GM18861 (cell line): ENCODE measurements at regions not wholly inside any gene's neighbourhood (a gene's known extent, or its start where the extent isn't known, plus 50 kb on each side); places are given as distances from the start of the nearest gene placed in this dataset.

Experiments used
- ATAC-seq: cut with Tn5 transposase; IDR thresholded peaks from one replicate; pipeline ENCODE4 v1.9.1; 2021; ENCODE audit not compliant: unreplicated experiment

DNA sequence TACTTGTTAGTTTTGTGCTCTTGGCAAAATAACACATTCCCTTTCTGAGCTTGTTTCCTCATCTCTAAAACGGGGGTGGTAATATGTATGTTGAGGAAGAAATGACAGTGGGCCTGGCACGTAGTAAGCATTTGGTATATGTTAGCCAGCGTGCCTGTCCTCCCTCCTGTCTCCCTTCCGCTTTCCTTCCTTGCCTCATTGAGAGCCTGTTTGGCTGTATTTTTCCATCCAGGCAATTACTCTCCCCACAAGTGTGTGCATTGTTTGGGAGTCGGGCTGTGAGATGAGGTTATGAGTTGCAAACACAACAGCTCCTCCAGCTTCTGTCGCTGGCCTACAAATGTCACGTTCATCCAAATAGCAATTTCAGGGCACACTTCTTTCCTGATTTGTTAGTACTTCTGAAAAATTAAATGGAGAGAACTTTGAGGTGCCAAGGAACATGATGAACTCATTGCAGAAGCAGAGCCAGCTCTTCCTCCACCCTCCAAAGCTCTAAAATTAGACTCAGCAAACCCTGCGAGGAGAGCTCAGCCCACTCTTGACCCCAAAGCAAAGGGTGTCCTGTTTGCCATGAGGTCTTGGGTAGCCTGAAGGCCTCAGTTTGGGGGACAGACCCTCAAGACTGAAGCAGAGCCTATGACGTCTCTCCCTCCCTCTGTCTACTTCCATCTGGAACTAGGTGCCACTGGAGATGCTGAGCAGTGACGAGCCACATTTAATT, 50.7 kb upstream of the TOX2 start:
- ATAC-seq: no peak

DNA sequence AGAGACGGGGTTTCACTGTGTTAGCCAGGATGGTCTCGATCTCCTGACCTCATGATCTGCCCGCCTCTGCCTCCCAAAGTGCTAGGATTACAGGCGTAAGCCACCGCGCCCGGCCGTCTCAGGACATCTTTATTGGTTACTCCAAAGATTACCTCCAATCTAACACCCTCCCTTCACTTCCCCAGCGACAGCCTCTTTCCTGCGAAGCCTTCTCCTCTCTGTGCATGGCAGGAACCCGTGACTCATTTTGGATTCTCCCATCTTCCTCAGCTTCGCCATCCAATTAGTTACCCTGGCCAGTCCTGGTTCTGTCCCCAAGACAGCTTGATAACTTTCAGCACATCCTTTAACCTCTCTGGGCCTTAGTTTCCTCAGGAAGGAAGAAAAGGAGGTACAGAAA, 51.3 kb upstream of the TOX2 start:
- no peak for ATAC-seq

DNA sequence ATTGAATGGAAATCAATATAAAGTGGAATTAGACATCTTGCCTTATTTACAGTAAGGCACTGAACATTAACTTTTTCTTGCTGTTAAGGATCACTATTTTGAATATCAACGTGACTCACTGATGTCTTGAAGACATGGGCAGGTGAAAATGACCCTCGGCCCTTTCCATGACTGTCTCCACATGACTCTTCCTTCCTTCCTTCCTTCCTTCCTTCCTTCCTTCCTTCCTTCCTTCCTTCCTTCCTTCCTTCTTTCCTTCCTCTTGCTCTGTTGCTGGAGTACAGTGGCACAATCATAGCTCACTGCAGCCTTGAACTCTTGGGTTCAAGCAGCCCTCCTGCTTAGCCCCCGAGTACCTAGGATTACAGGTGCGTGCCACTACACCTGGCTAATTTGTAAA, 52.2 kb upstream of the TOX2 start:
- no peak for ATAC-seq

DNA sequence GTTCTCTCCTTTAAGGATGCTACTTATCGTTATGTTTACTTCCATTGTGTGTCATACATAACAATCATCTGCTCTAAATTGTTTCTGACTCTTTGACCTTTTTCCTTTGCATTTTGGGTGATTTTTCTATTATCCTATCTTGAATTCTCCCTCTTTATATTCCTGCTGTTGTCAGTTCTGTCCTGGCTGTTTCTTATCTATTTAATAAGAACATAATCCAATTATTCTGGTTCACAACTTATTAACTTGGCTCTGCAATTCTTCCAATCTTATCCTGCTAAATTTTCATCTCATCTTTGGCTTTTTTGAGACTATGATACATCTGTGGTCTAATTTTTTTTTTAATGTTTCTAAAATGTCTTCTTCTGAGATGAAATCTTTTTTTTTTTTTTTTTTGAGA, 54.7 kb upstream of the TOX2 start:
- no peak for ATAC-seq

DNA sequence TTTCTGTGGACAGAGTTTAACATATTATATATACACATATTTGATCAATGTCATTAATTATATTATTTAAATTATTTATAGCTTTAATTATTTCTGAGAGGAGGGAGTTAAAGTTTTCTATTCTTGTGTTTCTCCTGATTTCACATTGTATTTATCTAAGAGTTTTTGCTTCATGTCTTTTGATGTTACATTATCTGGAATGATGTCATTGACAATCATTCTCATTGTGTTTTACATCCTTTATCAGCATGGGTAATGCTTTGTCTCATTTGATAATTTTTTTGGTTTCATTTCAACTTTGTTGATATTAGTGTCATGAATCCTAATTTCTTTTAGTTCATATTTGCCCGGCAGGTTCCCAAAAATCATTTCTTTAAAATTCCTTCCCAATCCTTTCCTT, 56.7 kb upstream of the TOX2 start:
- no peak for ATAC-seq

DNA sequence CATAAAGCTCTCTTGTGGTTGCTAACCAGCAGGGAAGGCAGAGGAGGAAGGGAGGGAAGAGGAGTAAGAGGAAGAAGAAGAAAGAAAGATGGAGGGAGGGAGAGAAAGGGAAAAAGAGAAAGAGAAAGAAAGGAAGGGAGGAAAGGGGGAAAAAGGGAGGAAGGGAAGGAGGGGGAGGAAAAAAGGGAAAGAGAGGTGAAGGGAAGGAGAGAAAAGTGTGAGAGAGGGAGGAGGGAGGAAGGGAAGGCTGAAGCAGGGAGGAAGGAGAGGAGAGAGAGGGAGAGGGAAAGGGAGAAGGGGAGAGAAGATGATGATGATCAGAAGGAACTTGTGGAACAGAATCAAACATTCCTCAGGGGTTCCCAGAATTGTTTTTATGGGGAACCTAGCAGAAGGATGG, 57.5 kb upstream of the TOX2 start:
- ATAC-seq: no peak

DNA sequence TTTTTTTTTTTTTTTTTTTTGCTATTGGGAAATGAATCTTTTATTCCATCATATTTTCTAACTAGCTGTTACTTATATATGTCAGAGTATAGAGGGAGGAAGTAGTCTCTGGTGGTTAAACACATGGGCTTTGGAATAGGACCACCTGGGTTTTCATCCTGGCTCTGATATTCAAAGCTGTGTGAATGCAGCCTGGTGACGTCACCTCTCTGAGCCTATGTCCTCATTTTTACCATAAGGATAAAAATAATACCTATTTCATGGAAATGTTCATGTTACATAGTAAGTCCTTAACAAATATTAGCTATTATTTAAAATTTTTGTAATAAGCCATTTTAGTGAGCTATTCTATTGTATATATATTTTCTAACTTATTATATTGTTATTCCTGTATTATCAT, 58.8 kb upstream of the TOX2 start:
- ATAC-seq: no peak

DNA sequence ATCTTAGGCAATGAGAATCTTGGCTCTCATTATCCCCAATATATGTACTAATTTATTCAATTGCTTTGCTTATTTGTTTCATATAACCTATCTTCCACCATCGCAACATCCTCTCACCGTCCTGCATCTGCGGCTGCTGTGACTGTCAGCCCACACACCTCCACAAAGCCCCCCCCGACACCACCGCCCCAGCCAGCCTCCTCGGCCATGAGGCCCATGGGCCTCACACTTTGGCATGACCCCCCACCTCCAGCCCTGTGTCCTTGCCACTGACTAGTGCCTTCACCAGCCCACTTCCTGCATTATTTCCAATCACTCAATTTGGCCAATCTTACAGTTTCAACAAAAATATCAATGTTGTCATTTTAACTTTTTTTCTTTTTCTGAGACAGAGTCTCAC, 60.7 kb upstream of the TOX2 start:
- no peak for ATAC-seq

DNA sequence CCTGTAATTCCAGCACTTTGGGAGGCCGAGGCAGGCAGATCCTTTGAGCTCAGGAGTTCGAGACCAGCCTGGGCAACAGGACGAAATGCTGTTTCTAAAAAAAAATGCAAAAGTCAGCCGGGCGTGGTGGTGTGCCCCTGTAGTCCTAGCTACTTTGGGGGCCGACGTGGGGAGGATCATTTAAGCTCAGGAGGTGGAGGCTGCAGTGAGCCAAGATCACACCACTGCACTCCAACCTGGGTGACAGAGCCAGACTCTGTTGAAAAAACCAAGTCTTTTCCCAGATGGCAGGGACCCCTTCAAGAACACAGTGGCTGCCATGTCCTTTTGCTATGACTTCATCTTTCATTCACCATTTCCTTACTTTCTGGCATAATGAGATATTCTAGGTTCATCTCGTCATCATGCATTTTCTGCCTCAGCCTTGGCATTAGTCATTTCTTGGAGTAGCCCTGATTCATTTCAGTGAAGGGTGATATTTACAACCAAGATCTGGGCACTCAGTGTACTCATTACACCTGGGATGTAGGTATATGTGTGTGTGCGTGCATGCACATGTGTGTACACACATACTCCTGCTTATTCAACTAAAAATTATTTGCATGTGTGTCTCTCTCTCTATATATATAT, 61.4 kb upstream of the TOX2 start:
- no peak for ATAC-seq

DNA sequence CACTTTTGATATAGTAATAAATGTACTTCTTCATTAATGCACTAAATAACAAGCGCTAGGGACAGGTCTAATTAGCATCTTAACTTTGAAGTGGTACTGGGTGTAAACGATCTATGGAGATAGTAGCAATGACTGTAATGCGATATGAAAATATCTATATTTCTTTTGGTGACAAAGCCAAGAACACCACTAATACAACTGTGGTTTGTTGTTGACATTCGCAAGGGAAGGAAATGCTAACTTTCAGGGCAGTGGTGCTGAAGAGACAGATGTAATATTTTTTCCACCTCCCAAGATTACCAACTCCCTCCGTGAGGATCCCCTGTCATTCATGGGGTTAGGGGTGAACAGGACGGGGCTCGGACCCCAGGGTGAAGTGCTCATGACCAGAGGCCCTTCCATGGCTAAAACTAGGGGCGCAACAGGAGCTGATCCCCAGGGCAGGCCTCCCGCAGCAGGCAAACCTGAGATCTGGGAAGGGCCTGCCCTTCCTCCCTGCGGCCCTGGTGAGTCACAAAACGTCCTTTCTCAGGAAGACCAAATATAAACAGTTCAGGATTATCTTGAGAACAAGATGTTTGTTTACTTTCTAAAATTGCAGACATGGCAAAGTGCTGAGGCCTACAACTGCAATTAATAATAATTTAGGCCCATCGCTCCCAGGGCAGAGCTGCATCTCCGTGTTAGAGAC, 65.0 kb upstream of the TOX2 start:
- no peak for ATAC-seq

DNA sequence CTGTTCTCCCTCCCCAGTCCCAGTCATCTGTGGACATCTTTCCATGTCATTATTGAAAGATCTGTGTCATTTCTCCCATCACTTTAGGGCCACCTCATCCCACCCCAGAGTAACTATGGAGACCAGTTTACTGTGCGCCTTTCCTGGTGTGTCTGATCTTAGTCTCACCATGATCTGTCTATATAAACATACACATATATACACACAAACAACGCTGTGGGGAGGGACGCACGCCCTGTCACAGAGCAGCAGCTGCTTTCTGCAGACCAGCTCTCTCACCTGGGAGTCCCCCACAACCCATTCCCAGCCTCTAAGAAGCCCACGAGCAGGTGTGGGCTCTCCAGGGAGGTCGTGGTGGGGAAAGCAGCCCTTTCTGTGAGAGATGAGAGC, 68.1 kb upstream of the TOX2 start:
- no peak for ATAC-seq

DNA sequence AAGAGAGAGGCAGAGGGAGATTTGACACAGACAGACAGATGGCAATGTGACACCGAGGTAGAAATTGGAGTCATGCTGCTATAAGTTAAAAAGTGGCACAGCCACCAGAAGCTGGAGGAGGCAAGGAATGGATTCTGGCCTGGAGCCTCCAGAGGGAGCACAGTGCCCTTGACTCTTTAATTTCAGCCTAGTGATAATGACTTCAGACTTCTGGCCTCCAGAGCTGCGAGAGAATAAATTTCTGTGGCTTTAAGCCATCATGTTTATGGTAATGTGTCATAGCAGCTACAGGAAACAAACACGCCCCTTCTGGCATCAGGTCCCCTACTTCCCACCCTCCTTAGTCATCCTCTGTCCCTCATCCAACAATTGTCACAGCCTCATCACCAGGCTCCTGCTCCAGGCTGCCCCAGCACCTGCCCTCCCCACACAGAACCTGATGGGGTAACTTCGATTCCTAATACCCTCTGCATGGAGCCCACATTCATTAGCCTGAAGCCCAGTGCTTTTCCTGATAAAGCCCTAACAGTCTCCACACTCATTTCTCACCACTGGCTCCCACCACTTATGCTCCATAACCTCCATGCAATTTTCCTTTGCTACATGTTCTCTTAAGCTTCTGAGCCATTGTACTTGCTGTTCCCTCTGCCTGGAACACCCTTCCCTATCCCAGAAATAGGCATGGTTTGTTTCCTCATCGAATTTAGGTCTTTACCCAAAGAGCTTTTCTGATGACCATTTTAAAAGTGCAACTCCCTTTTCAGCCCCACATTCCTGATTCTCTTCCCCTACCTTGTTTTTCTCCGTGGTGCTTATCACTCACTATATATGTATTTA, 69.7 kb upstream of the TOX2 start:
- ATAC-seq: no peak

DNA sequence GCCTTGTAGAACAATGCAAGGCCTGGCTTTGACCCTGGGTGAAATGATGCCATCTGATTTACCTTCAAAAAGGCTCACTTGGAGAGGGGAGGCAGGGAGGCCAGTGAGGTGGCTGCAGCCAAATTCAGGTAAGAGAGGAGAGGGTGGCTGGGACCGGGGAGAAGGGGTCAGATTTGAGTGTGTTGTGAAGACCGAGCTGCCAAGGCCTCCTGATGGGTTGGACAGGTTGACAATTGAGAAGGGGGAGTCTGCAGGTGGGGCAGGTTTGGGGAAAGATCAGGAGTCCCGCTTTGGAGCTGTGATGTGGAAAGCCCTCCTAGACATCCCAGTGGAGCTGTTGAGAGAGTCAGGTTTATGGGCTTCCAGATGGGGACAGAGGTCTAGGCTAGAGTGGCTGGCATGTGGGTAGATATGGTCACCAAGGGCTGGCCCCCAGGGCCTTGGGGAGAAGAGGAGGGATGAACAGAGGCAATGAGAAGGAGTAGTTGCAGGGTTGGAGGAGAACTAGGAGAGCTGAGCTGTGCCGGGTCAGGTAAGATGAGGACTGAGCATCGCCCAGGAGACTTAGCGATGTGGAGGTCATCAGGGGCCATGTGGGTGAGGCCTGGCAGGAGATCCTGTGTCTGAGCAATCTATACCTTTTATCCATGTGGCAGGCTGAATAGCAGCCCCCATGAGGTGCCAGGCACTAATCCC, 70.5 kb upstream of the TOX2 start:
- ATAC-seq: no peak

DNA sequence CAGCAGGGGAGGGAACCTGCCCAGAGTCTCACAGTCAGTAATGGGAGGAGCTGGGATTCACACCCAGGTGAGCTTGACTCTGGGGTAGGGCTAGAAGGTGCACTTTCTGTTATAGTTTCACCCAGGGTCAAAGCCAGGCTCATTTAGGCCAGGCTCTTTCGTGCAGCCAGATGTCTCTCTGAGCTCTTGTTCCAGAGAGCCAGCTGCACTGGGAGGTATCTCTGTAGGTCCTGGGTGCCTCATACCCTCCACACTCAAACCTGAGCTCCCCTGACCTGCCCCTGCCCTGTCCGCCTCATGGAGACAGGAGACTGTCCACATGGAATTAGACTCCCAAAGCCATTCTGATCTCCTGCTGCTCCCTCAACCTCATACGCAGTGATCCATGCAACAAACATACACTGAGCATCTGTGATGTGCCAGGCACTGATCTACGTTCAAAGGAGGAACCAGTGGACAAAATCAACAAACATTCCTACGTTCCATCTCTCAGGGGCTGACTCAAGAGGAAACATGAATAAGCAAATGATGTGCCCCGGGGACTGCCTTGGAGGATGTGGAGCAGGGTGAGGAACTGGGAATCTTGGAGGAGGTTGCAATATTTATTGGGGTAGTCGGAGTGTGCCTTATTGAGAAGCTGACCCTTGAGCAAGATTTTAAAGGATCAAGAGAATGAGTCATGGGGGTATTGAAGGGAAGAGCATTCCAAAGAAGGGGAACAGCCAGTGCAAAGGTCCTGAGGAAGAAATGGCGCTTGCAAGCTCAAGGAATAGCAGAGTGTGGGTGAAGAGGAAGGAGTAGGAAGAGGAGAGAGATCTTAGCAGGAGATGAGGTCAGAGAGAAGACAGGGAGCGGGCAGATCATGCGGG, 71.3 kb upstream of the TOX2 start:
- ATAC-seq: no peak

DNA sequence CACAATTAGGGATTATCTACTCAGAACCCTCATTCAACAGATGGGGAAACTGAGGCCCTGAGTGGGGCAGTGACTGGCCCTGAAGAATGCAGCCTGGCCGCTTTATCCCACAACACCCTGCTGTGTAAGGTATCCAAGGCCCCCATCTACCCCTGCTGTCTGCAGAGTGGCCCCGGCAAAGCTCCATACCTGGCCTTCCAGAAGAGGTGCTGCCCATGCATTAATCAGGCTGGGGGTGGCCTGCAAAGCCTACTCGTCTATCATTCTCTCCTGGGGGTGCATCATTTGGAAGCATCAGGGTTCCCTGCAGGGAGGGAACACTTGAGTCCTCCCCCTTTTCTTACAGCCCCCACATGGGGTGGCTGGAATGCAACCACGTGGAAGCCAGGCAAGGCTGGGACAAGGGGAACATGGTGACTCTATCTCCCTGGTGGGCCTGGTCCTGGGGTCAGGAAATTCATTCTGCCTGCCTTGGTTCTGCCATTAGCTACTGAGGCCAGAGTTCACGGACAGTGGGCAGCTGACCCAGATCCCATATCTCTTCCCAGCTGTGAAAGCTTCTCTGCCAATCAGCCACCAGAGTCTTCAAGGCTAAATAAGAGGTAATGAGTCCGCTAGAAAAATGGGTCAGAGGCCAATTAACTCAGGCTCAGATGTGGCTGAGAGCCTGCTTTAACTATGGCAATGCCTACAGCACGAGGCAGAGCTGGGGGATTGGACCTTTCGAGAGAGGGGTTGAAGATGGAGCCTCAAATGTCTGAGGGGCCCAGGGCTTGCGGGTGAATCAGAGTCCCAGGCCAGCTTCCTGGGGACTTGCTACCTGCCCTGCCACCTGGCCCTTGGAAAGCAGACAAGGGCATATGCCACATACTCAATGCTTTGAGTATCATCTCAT, 72.3 kb upstream of the TOX2 start:
- ATAC-seq: no peak

DNA sequence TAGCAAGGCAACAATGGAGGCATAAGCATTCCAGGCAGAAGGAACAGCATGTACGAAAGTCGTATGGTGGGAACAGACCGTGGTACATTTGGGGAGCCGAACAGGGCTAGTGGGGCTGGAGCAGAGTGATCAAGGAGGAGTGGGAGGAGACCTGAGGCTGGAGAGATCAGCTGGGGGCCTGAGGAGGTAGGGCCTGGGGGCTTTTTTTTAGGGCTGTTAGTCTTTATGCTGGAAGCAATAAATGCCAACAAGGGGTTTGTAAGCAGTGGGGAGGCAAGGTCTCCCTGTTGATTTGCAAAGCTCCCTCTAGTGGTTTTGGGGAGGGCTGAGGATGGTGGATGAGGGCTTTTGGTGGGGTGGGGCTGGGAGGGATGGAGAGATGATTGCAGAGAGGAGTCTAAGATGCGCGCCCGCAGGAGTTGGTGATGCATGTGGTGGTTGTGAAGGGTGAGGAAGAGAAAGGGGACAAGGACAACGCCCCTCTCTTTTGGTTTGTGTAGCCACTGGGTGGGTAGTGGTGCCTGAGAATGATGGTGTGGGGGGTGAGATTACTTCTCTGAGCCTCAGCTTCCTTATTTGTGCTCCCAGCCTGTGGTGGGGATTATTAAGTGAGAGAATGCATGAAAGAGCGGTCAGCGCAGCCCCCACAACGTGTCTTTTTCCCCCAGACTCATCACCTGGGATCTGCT, 74.1 kb upstream of the TOX2 start:
- no peak for ATAC-seq

DNA sequence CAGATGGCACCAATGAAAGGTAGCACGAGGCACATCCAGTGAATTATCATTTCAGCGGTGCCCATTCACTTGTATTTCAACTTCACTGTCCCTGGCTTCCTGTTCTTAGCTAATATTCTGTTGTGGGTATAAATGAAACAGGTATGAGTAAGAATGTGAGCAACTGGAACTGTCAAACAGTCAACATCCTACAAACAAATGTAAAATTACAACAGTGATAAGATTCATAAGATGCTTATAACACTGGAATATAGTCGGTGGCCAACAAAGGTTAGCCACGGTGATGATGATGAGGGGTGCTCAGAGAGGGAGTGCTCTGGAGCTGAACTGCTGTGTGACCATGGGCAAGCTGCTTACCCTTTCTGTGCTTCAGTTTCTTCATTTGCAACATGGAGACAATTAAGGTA, 74.9 kb upstream of the TOX2 start:
- ATAC-seq: no peak

DNA sequence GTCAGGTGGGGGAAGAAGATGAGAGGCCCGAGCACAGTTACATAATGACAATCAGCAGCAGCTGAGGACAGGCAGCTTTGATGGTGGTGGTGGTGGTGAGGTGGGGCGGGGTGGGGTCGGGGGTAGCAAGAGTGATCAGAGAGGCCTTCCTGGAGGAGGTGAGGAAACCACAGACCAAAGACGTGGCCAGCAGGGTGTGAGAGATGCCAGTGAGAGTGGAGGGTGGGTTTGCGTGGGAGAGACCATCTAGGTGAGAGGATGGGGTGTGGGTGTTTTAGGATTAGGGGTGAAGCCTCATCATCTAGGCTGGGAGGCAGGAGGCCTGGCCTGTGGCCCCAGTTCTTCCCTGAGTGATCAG, 76.0 kb upstream of the TOX2 start:
- ATAC-seq: no peak
